Gastrocnemius medialis (tissue), 4 donors: ENCODE measurements at regions not wholly inside any gene's neighbourhood (a gene's known extent, or its start where the extent isn't known, plus 50 kb on each side); places are given as distances from the start of the nearest gene placed in this dataset.
"Not testable (repeated sequence)": the region's sequence is repeated elsewhere in the genome, so short reads cannot be mapped to it uniquely, and the experiment has no call there.

Source experiments
- ATAC-seq, 2 donors: fragments of 150-250 bp; one replicate each; pipeline ENCODE4 v1.9.1; 2016
- DNase-seq, 2 donors: peaks; one replicate each; pipeline ENCODE4 v3.0.0-alpha.2; 2019
- H3K27ac ChIP-seq, 4 donors: fragments of 200-600 bp; sonication (generic); 1 replicate in 1 of 4; 2 replicates in 3 of 4; pipeline ENCODE4 v1.5.1; 2016 to 2018; ENCODE audit warnings: mild to moderate bottlenecking in 2 of 4, moderate library complexity in 1 of 4
- H3K27me3 ChIP-seq, 3 donors: fragments of 200-600 bp; sonication (generic) in 2 of 3; 1 replicate in 1 of 3; 2 replicates in 2 of 3; pipeline versions ENCODE4 v1.5.1 to v1.6.0; 2016 to 2019; ENCODE audit warnings: mild to moderate bottlenecking in 1 of 3, moderate library complexity in 1 of 3
- H3K36me3 ChIP-seq, 2 donors: fragments of 200-600 bp; sonication (generic) in 1 of 2; one replicate each; pipeline ENCODE4 v1.5.1; 2017 to 2018
- H3K4me1 ChIP-seq, 2 donors: fragments of 200-600 bp; sonication (generic) in 1 of 2; one replicate each; pipeline ENCODE4 v1.5.1; 2016 to 2017; ENCODE audit warnings: mild to moderate bottlenecking in 2 of 2
- H3K4me3 ChIP-seq, 4 donors: fragments of 200-600 bp; sonication (generic) in 3 of 4; 1 replicate in 1 of 4; 2 replicates in 3 of 4; pipeline ENCODE4 v1.5.1; 2016 to 2019; ENCODE audit warnings: mild to moderate bottlenecking in 2 of 4
- H3K9me3 ChIP-seq, 3 donors: fragments of 200-600 bp; sonication (generic) in 2 of 3; 1 replicate in 1 of 3; 2 replicates in 2 of 3; pipeline ENCODE4 v1.5.1; 2016 to 2019
- CTCF ChIP-seq, 5 experiments: fragments of 450-650 bp in 3 of 5; fragments of 200-600 bp in 2 of 5; sonication (generic) in 2 of 5; IDR thresholded peaks in 4 of 5; conservative IDR thresholded peaks in 1 of 5; 1 replicate in 4 of 5; 2 replicates in 1 of 5; pipeline ENCODE4 v1.5.1; 2016 to 2019; ENCODE audit warnings: antibody characterized with exemption in 5 of 5, mild to moderate bottlenecking in 3 of 5, moderate library complexity in 3 of 5
- POLR2A ChIP-seq, 2 donors: fragments of 450-650 bp; IDR thresholded peaks; one replicate each; pipeline ENCODE4 v1.6.1; 2017; ENCODE audit warnings: antibody characterized with exemption in 2 of 2, mild to moderate bottlenecking in 2 of 2, moderate library complexity in 2 of 2
- in situ Hi-C, 4 donors: fragments of 200-750 bp; cut with MboI; loops; one replicate each; pipeline versions ENCODE4 v1.15.0 to v1.8.0; 2017; ENCODE audit warnings: low sequenced_read_pairs in 4 of 4
- intact Hi-C: fragments of 100-400 bp; cut with DNase I; formaldehyde crosslinking; loops from one replicate; pipeline ENCODE4 v1.15.1; 2023; ENCODE audit warnings: low total_unique reads

- no peaks in the 10 kb centered on the region for H3K36me3 ChIP-seq
- H3K4me1 ChIP-seq: peaks cover 0 to 10% of the 10 kb centered on the region in 2 donors
- peak overlapping the region in 1 of 4 donors; percentile 33 for H3K27ac ChIP-seq
- H3K4me3 ChIP-seq: no peak overlapping the region
- DNase-seq (peak in 1 of 2 donors; percentile 33), ATAC-seq (peak; percentile 83 to 92)
- in situ Hi-C loops: no loop called here
- H3K9me3 ChIP-seq: no peaks in the 10 kb centered on the region
- TF ChIP-seq POLR2A (IDR thresholded peaks at IDR 0.05) (no peak), CTCF (IDR thresholded peaks at IDR 0.05 in 4 of 5, conservative IDR thresholded peaks at IDR 0.05 in 1 of 5) (no peak)
- no peaks in the 10 kb centered on the region for H3K27me3 ChIP-seq
- intact Hi-C loops: no loop called here
Observed at GRCh38 chr11:47928426-47928825, 51.9 kb upstream of the PTPRJ start.

GRCh38 chr11:47924184-47924691 lies 56.1 kb upstream of the PTPRJ start:
- ATAC-seq: no peak
- no peak overlapping the region for H3K4me3 ChIP-seq
- in situ Hi-C loops: no loop called here
- intact Hi-C loops: no loop called here
- H3K4me1 ChIP-seq: peaks cover 0 to 10% of the 10 kb centered on the region in 2 donors
- TF ChIP-seq CTCF (IDR thresholded peaks at IDR 0.05 in 4 of 5, conservative IDR thresholded peaks at IDR 0.05 in 1 of 5) (no peak), POLR2A (IDR thresholded peaks at IDR 0.05) (no peak)
- DNase-seq: no peak
- no peaks in the 10 kb centered on the region for H3K27me3 ChIP-seq
- H3K36me3 ChIP-seq: no peaks in the 10 kb centered on the region
- no peak overlapping the region for H3K27ac ChIP-seq
- no peaks in the 10 kb centered on the region for H3K9me3 ChIP-seq

DNA sequence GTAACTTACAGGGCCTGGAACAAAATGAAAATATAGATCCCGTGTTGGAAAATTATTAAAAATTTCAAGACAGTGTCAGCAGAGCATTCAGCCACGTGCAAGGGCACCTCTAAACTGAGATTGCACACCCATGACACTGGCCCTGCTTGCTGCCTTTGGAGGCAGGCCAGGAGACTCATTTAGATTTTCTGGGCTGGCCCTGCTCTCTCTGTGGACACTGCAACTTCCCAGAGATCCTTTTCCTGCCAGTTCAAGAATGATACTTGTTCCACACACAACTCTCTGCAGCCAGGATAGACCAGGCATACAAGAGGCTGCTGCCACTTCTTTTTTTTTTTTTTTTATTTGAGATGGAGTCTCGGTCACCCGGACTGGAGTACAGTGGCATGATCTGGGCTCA lies 56.7 kb upstream of the PTPRJ start:
- peak; percentile 5 to 57 for DNase-seq
- Histone ChIP-seq H3K4me3 (no peak overlapping the region), H3K27me3 (no peaks in the 10 kb centered on the region), H3K9me3 (no peaks in the 10 kb centered on the region), H3K27ac (no peak overlapping the region), H3K36me3 (no peaks in the 10 kb centered on the region), H3K4me1 (peaks cover 0 to 6% of the 10 kb centered on the region in 2 donors)
- TF ChIP-seq CTCF (IDR thresholded peaks at IDR 0.05 in 4 of 5, conservative IDR thresholded peaks at IDR 0.05 in 1 of 5) (no peak), POLR2A (IDR thresholded peaks at IDR 0.05) (no peak)
- in situ Hi-C loops: no loop called here
- intact Hi-C loops: no loop called here
- ATAC-seq: peak; percentile 23 to 76

GRCh38 chr11:47921080-47921555 lies 59.2 kb upstream of the PTPRJ start:
- H3K36me3 ChIP-seq, in situ Hi-C loops, H3K4me3 ChIP-seq, H3K9me3 ChIP-seq, DNase-seq, H3K4me1 ChIP-seq, H3K27me3 ChIP-seq, H3K27ac ChIP-seq, ATAC-seq, intact Hi-C loops: not testable (repeated sequence)

DNA sequence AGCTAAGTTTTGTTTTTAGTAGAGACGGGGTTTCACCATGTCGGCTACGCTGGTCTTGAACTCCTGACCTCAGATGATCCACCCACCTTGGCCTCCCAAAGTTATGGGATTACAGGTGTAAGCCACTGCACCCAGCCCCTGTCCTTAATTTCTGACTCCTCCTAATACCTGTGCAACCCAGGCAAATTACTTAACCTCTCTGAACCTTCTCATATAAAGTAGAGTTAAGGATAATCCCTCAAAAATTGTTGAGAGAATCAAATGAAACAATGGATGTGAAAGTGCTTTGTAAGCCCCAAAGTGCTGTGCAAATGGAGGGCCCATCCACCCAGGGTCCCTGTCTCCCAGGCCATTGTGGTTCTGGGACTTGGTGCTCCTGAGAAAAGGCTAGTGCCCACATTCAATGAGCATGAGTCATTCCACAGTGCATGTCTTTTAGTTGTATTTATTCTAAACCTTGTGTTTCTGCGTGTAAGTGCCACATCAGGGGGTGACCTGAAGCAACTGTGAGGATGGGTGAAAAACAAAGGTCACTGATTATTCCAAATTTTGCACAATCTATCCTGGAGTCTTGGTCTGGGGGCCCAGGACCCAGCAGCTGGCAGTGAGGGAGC lies 61.4 kb upstream of the PTPRJ start:
- Histone ChIP-seq H3K4me1 (peaks cover 0 to 4% of the 10 kb centered on the region in 2 donors), H3K36me3 (no peaks in the 10 kb centered on the region), H3K27ac (no peak overlapping the region), H3K9me3 (no peaks in the 10 kb centered on the region), H3K4me3 (no peak overlapping the region), H3K27me3 (no peaks in the 10 kb centered on the region)
- in situ Hi-C loops: no loop called here
- DNase-seq: no peak
- TF ChIP-seq CTCF (IDR thresholded peaks at IDR 0.05 in 4 of 5, conservative IDR thresholded peaks at IDR 0.05 in 1 of 5) (no peak), POLR2A (IDR thresholded peaks at IDR 0.05) (no peak)
- intact Hi-C loops: no loop called here
- ATAC-seq: no peak
